Urinary bladder (tissue), 3 donors: ENCODE measurements at regions not wholly inside any gene's neighbourhood (a gene's known extent, or its start where the extent isn't known, plus 50 kb on each side); places are given as distances from the start of the nearest gene placed in this dataset.

Source experiments
- DNase-seq: peaks from one replicate; pipeline ENCODE4 v3.0.0-alpha.2; 2015; ENCODE audit errors: extremely low spot score
- H3K27ac ChIP-seq: one replicate; pipeline ENCODE4 v1.5.1; 2013; ENCODE audit warnings: low read depth, mild to moderate bottlenecking, moderate library complexity
- H3K36me3 ChIP-seq: one replicate; pipeline ENCODE4 v1.6.1; 2013; ENCODE audit warnings: mild to moderate bottlenecking, moderate library complexity; ENCODE audit not compliant: insufficient read depth
- H3K4me1 ChIP-seq: one replicate; pipeline ENCODE4 v1.6.1; 2013; ENCODE audit warnings: mild to moderate bottlenecking, moderate library complexity; ENCODE audit not compliant: insufficient read depth
- H3K4me3 ChIP-seq: one replicate; pipeline ENCODE4 v1.5.1; 2013; ENCODE audit warnings: low read depth, low read length
- WGBS: extraction: QIAGEN DNeasy Blood & Tissue Kit; methylation state at CpG from one replicate; pipeline ENCODE4 v1.1.7; 2013; 5-methylcytosine and 5-hydroxymethylcytosine counted together
- donor health status: healthy with polysubstance abuse.
- donor health status: healthy.

DNA sequence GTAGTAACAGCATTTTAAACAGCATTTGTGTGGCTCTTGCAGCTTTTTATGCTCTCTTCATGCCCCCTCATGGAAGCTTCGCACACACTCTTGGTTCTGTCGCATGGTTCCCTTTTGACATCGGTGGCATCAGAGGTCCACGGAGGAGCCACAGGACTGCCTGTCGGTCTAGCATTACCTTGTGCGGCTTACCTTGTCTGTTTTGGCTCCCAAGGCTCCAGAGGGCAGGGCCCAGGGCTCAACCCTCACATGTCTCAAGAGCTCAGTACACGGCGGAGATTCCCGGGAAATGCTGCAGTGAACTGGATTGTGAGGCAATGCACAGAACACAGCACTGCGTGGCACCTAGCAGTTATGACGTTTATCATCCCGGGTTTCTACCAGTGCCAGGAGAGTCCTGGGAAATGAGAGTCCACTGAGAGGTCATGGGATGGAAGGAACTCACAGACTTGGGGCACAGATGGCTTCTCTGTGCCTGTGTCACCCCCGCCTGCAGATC, 1015.8 kb downstream of the TBC1D22A start:
- Histone ChIP-seq H3K36me3 (no peaks in the 10 kb centered on the region), H3K4me1 (no peaks in the 10 kb centered on the region), H3K27ac (no peak overlapping the region), H3K4me3 (no peak overlapping the region)
- 87% methylated on average over 13 of the region's 13 CpGs for WGBS
- DNase-seq, result no peak

DNA sequence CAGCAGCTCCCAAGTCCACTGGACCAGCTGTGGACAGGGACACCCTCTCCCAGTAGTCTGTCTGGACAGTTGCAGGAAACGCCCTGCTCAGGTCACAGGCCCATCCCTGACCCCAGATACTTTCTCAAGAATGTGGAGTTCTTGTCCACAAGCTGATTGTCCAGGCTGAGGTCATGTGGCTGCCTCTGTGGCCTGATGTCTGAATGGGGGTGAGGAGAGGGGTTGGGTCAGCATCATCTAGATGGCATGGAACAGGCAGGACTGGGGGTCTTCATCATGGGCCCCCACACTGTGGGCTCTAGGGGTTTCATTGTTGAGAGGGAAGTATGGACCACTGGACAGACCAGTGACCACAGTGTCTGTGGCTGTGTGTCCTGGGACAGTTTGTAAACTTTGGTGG, 1015.0 kb downstream of the TBC1D22A start:
- WGBS, result 58% methylated on average over 1 of the region's 1 CpG
- Histone ChIP-seq H3K27ac (no peak overlapping the region), H3K36me3 (no peaks in the 10 kb centered on the region), H3K4me1 (no peaks in the 10 kb centered on the region), H3K4me3 (no peak overlapping the region)
- DNase-seq, result no peak

- Histone ChIP-seq H3K4me3 (no peak overlapping the region), H3K36me3 (no peaks in the 10 kb centered on the region), H3K27ac (no peak overlapping the region), H3K4me1 (no peaks in the 10 kb centered on the region)
- no peak for DNase-seq
- 63% methylated on average over 10 of the region's 10 CpGs for WGBS
These were observed 1013.9 kb downstream of the TBC1D22A start for GRCh38 chr22:47776329-47776728.

- no peak overlapping the region for H3K27ac ChIP-seq
- no peak for DNase-seq
- WGBS, result 45% methylated on average over 4 of the region's 4 CpGs
- H3K36me3 ChIP-seq, result no peaks in the 10 kb centered on the region
- H3K4me1 ChIP-seq, result no peaks in the 10 kb centered on the region
- H3K4me3 ChIP-seq, result no peak overlapping the region
These were observed 1013.2 kb downstream of the TBC1D22A start for GRCh38 chr22:47775686-47776085.

DNA sequence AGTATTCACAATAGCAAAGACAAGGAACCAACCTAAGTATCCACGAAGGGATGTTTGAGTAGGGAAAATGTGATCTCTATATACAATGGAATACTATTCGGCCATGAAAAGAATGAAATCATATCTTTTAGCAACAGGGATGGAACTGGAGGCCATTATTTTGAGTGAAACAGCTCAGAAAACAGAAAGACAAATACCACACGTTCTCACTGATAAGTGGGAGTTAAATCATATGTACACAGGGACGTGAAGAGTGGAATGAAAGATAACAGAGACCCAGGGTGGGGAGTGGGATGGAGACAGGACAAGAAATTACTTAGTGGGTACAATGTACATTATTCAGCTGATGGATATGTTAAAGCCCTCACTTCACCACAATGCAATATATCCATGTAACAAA, 1012.7 kb downstream of the TBC1D22A start:
- Histone ChIP-seq H3K36me3 (no peaks in the 10 kb centered on the region), H3K4me1 (no peaks in the 10 kb centered on the region), H3K27ac (no peak overlapping the region), H3K4me3 (no peak overlapping the region)
- 60% methylated on average over 4 of the region's 4 CpGs for WGBS
- no peak for DNase-seq

- H3K4me3 ChIP-seq, result no peak overlapping the region
- WGBS, result 75% methylated on average over 2 of the region's 2 CpGs
- no peaks in the 10 kb centered on the region for H3K4me1 ChIP-seq
- H3K27ac ChIP-seq, result no peak overlapping the region
- no peaks in the 10 kb centered on the region for H3K36me3 ChIP-seq
- no peak for DNase-seq
These were observed 1011.2 kb downstream of the TBC1D22A start for GRCh38 chr22:47773635-47774034.

GRCh38 chr22:47772864-47773263, 1010.4 kb downstream of the TBC1D22A start:
- Histone ChIP-seq H3K36me3 (no peaks in the 10 kb centered on the region), H3K4me1 (no peaks in the 10 kb centered on the region), H3K4me3 (no peak overlapping the region), H3K27ac (no peak overlapping the region)
- no peak for DNase-seq
- 84% methylated on average over 3 of the region's 3 CpGs for WGBS

- 91% methylated on average over 6 of the region's 6 CpGs for WGBS
- Histone ChIP-seq H3K4me3 (no peak overlapping the region), H3K4me1 (no peaks in the 10 kb centered on the region), H3K36me3 (no peaks in the 10 kb centered on the region), H3K27ac (no peak overlapping the region)
- no peak for DNase-seq
These were observed 1007.2 kb downstream of the TBC1D22A start for GRCh38 chr22:47769652-47770051.

DNA sequence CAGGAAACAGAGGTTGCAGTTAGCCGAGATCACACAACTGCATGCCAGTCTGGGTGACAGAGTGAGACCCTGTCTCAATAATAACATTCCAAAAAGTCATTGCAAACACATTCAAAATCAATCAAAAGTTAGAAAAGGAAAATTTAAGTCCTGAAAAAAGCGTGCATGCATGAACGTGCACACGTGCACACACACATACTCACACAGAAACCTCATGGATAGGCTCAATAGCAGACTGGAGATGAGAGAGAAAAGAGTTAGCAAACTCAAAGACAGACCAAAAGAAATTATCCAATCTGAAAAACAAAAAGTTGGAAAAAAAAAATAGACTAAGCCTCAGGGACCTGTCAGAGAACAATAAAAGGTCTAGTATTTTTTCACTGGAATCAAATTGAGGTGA, 1005.6 kb downstream of the TBC1D22A start:
- Histone ChIP-seq H3K27ac (no peak overlapping the region), H3K4me3 (no peak overlapping the region), H3K4me1 (no peaks in the 10 kb centered on the region), H3K36me3 (no peaks in the 10 kb centered on the region)
- WGBS, result 89% methylated on average over 4 of the region's 4 CpGs
- no peak for DNase-seq

GRCh38 chr22:47767403-47767802, 1005.0 kb downstream of the TBC1D22A start:
- Histone ChIP-seq H3K4me1 (no peaks in the 10 kb centered on the region), H3K36me3 (no peaks in the 10 kb centered on the region), H3K4me3 (no peak overlapping the region), H3K27ac (no peak overlapping the region)
- WGBS, result 74% methylated on average over 5 of the region's 5 CpGs
- no peak for DNase-seq

DNA sequence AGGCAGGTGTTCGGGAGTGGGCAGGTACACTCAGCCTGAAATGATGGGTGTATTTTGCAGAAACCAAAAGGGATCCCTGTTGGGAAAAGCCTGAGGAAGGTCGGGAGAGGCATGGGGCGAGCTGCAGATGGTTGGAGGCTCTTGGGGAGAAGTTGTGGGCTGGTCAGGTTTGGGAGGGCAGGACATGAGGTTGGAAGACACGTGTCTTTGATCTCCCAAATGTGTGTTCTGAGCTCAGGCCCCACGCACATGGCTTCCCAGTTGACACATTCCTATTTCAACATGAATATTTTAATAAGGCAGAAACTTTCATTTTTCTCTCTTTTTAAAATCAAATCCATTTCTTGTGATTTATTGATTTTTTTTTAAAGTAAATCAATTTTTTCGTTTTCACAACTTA, 1003.3 kb downstream of the TBC1D22A start:
- WGBS, result 67% methylated on average over 6 of the region's 6 CpGs
- Histone ChIP-seq H3K4me1 (no peaks in the 10 kb centered on the region), H3K4me3 (no peak overlapping the region), H3K36me3 (no peaks in the 10 kb centered on the region), H3K27ac (no peak overlapping the region)
- no peak for DNase-seq

DNA sequence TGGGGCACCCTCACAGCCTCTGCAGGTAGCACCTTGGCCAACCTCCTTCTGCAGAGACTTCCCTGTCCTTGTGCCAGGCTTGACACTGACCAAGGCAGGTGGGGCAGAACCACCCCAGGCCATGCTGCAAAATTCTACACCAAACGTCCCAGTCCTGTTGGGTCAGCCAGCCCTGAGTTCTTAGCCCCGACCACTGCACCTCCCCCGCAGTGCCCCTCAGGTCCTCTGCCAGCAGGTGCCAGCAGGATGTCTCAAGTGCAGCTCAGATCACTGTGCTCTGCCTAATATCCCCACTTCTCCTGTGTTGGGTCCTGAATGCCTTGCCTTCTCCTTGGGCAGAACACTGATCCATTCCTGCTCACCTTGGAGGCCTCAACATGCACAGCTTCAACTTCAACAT, 999.7 kb downstream of the TBC1D22A start:
- no peak for DNase-seq
- Histone ChIP-seq H3K4me1 (no peaks in the 10 kb centered on the region), H3K36me3 (no peaks in the 10 kb centered on the region), H3K4me3 (no peak overlapping the region), H3K27ac (no peak overlapping the region)
- WGBS, result 87% methylated on average over 3 of the region's 3 CpGs

GRCh38 chr22:47759909-47760308, 997.5 kb downstream of the TBC1D22A start:
- Histone ChIP-seq H3K36me3 (no peaks in the 10 kb centered on the region), H3K27ac (no peak overlapping the region), H3K4me1 (no peaks in the 10 kb centered on the region), H3K4me3 (no peak overlapping the region)
- 86% methylated on average over 3 of the region's 3 CpGs for WGBS
- no peak for DNase-seq

DNA sequence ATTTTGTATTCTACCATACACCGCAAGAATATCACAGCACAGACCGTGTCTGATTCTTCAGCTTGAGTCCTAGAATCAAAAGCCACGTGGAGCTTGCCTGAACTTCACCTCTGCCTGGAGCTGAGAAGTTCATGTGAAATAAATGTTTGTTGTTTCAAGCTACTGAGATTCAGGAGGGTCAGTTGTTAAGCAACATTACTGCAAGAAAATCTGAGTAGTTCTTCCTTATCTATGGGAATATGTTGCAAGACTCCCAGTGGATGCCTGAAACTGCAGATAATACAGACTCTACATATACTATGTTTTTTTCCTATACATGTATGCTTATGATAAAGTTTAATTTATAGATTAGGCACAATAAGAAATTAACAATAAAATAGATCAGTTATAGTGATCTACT, 995.3 kb downstream of the TBC1D22A start:
- Histone ChIP-seq H3K36me3 (no peaks in the 10 kb centered on the region), H3K4me3 (no peak overlapping the region), H3K4me1 (no peaks in the 10 kb centered on the region), H3K27ac (no peak overlapping the region)
- no peak for DNase-seq
- 81% methylated on average over 3 of the region's 3 CpGs for WGBS

DNA sequence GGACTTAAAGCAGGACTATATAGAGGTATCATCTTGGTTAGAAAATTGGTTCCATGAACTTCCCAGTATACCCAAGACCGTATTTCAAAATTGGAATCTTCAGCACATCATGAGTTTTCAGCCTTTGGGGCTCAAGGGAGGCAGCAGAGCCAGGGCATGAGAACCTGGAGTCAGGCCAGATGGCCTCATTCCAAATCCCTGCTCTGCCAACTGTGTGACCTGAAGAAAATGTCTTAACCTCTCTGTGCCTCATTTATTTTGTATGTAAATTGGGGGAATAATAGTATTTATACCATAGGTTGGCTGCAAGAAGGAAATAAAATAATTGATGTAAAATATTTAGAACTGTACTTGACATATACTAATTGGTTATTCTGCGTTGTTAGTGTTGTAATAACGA, 987.6 kb downstream of the TBC1D22A start:
- DNase-seq, result no peak
- H3K4me3 ChIP-seq, result no peak overlapping the region
- 84% methylated on average over 3 of the region's 3 CpGs for WGBS
- no peaks in the 10 kb centered on the region for H3K4me1 ChIP-seq
- H3K36me3 ChIP-seq, result no peaks in the 10 kb centered on the region
- H3K27ac ChIP-seq, result no peak overlapping the region
